HepG2 (cell line): ENCODE measurements at regions not wholly inside any gene's neighbourhood (a gene's known extent, or its start where the extent isn't known, plus 50 kb on each side); places are given as distances from the start of the nearest gene placed in this dataset.

Experiments
- ARNT2 ChIP-seq: sonication (generic); formaldehyde crosslinking; IDR thresholded peaks from 2 replicates; pipeline ENCODE4 v1.8.0; 2022; ENCODE audit warnings: mild to moderate bottlenecking, low read depth, missing genetic modification reagents, moderate library complexity
- BHLHE40 ChIP-seq: IDR thresholded peaks from 2 replicates; pipeline ENCODE4 v1.6.1; 2011; ENCODE audit warnings: low read length, improper control_type of control experiment
- BRD4 ChIP-seq: sonication (generic); formaldehyde crosslinking; IDR thresholded peaks from 2 replicates; pipeline ENCODE4 v1.4.0; 2020; ENCODE audit warnings: missing genetic modification reagents
- CHD2 ChIP-seq: IDR thresholded peaks from 2 replicates; pipeline ENCODE4 v1.6.1; 2011; ENCODE audit warnings: low read depth, low read length, improper control_type of control experiment
- DRAP1 ChIP-seq: IDR thresholded peaks from 2 replicates; pipeline ENCODE4 v1.6.1; 2016; ENCODE audit warnings: missing genetic modification reagents, missing compliant biosample characterization
- ERF ChIP-seq: IDR thresholded peaks from 2 replicates; pipeline ENCODE4 v1.6.1; 2018; ENCODE audit warnings: missing biosample characterization, missing genetic modification reagents
- HMGA1 ChIP-seq: sonication (generic); formaldehyde crosslinking; conservative IDR thresholded peaks from 2 replicates; pipeline ENCODE4 v1.4.0; 2020; ENCODE audit warnings: missing genetic modification reagents
- HOXA9 ChIP-seq: sonication (generic); formaldehyde crosslinking; IDR thresholded peaks from 2 replicates; pipeline ENCODE4 v1.8.1; 2022; ENCODE audit warnings: missing genetic modification reagents, mild to moderate bottlenecking, moderate library complexity, borderline replicate concordance
- IRX3 ChIP-seq: sonication (generic); formaldehyde crosslinking; IDR thresholded peaks from 2 replicates; pipeline ENCODE4 v1.8.1; 2023; ENCODE audit warnings: mild to moderate bottlenecking, low read depth, missing genetic modification reagents, borderline replicate concordance
- KAT2B ChIP-seq: fragments of 150-350 bp; IDR thresholded peaks from 2 replicates; pipeline ENCODE4 v1.6.1; 2014; ENCODE audit warnings: low read depth, low read length, borderline replicate concordance
- MAFK ChIP-seq, 2 experiments: IDR thresholded peaks in 1 of 2; conservative IDR thresholded peaks in 1 of 2; 2 replicates each; pipeline ENCODE4 v1.6.1; 2011; ENCODE audit warnings: improper control_type of control experiment in 2 of 2, low read length in 2 of 2
- MXD1 ChIP-seq: sonication (generic); formaldehyde crosslinking; IDR thresholded peaks from 2 replicates; pipeline ENCODE4 v1.4.0; 2020; ENCODE audit warnings: mild to moderate bottlenecking, missing genetic modification reagents
- NFKBIZ ChIP-seq: IDR thresholded peaks from 2 replicates; pipeline ENCODE4 v1.6.1; 2018; ENCODE audit warnings: missing genetic modification reagents, missing compliant biosample characterization
- RAD21 ChIP-seq: fragments of 450-650 bp; formaldehyde crosslinking; IDR thresholded peaks from 2 replicates; pipeline ENCODE4 v1.5.0; 2020; ENCODE audit warnings: mild to moderate bottlenecking
- RARG ChIP-seq: sonication (generic); formaldehyde crosslinking; IDR thresholded peaks from 2 replicates; pipeline ENCODE4 v1.4.0; 2020; ENCODE audit warnings: low read depth, mild to moderate bottlenecking, missing genetic modification reagents
- RFX1 ChIP-seq: fragments of 450-650 bp; IDR thresholded peaks from 2 replicates; pipeline ENCODE4 v1.6.1; 2017
- SNRNP70 ChIP-seq: fragments of 200-400 bp; formaldehyde crosslinking; IDR thresholded peaks from 2 replicates; pipeline ENCODE4 v1.6.1; 2017; ENCODE audit warnings: mild to moderate bottlenecking, low read depth, low read length, moderate library complexity
- TOE1 ChIP-seq: sonication (generic); formaldehyde crosslinking; IDR thresholded peaks from 2 replicates; pipeline ENCODE4 v1.4.0; 2020; ENCODE audit warnings: mild to moderate bottlenecking, missing genetic modification reagents
- TP53 ChIP-seq: sonication (generic); formaldehyde crosslinking; conservative IDR thresholded peaks from 2 replicates; pipeline ENCODE4 v1.4.0; 2020; ENCODE audit warnings: missing genetic modification reagents
- ZNF292 ChIP-seq: sonication (generic); formaldehyde crosslinking; IDR thresholded peaks from 2 replicates; pipeline ENCODE4 v1.8.1; 2022; ENCODE audit warnings: mild to moderate bottlenecking, low read depth, missing genetic modification reagents, borderline replicate concordance
- ZNF562 ChIP-seq: sonication (generic); formaldehyde crosslinking; IDR thresholded peaks from 2 replicates; pipeline ENCODE4 v1.8.0; 2022; ENCODE audit warnings: missing genetic modification reagents, borderline replicate concordance
- ZNF720 ChIP-seq: sonication (generic); formaldehyde crosslinking; IDR thresholded peaks from 2 replicates; pipeline ENCODE4 v1.4.0; 2020; ENCODE audit warnings: missing genetic modification reagents
- ZNF891 ChIP-seq: sonication (generic); formaldehyde crosslinking; IDR thresholded peaks from 2 replicates; pipeline ENCODE4 v1.5.0; 2020; ENCODE audit warnings: mild to moderate bottlenecking, missing genetic modification reagents
- TF ChIP-seq, protein P1 (sequence below): sonication (generic); formaldehyde crosslinking; IDR thresholded peaks from 2 replicates; pipeline ENCODE4 v1.5.0; 2020; ENCODE audit warnings: mild to moderate bottlenecking, missing genetic modification reagents, borderline replicate concordance
- TF ChIP-seq, protein P2 (sequence below): sonication (generic); formaldehyde crosslinking; IDR thresholded peaks from 2 replicates; pipeline ENCODE4 v1.8.0; 2022; ENCODE audit warnings: missing genetic modification reagents, mild to moderate bottlenecking, moderate library complexity, borderline replicate concordance

DNA sequence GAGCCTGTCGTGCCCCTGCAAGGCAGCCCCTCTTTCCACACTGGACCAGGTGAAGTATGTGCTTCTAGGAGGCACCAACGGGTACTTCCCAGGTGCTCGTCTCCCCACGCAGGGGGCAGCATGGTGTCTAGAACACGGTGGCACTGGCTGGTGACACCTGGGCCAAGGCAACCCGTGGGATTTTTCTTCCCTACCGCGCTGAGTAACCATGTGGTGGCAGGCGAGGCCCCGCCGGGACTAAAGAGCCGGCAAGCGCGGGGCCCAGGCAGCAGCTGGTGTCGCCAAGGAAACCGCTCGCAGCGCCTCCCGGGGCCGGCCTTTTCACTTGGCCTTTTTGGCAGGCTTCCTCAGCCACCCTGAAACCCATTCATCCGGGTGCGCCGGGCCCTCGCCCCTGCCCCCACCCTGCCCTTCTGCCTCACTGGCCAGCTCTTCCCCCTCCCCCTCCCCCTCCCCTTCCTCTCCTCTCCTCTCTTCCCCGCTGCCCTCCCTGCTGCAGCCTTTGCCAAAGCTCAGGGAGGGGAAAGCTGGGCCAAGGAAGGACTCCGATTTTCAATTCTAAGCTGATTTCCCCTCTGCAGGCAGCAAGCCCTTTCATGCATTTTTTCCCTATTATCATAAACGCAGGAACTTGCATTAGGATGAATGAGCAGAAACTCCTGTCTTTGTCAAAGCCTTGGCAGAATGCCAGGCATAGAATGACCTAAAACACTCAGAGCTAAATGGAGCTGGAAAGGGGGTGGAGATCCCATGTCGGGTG, 81.2 kb downstream of the IRF2BPL start (continued):
- TF ChIP-seq MAFK (conservative IDR thresholded peaks at IDR 0.05 in 1 of 2, IDR thresholded peaks at IDR 0.05 in 1 of 2; ENCODE audit: low read length in 2 of 2), result no peak
- no peak for TF ChIP-seq ZNF891 (CRISPR knock-in tag)
- TF ChIP-seq RARG (CRISPR knock-in tag), result no peak
- TF ChIP-seq ZNF720 (CRISPR knock-in tag), result no peak
- TF ChIP-seq, protein P1, sequence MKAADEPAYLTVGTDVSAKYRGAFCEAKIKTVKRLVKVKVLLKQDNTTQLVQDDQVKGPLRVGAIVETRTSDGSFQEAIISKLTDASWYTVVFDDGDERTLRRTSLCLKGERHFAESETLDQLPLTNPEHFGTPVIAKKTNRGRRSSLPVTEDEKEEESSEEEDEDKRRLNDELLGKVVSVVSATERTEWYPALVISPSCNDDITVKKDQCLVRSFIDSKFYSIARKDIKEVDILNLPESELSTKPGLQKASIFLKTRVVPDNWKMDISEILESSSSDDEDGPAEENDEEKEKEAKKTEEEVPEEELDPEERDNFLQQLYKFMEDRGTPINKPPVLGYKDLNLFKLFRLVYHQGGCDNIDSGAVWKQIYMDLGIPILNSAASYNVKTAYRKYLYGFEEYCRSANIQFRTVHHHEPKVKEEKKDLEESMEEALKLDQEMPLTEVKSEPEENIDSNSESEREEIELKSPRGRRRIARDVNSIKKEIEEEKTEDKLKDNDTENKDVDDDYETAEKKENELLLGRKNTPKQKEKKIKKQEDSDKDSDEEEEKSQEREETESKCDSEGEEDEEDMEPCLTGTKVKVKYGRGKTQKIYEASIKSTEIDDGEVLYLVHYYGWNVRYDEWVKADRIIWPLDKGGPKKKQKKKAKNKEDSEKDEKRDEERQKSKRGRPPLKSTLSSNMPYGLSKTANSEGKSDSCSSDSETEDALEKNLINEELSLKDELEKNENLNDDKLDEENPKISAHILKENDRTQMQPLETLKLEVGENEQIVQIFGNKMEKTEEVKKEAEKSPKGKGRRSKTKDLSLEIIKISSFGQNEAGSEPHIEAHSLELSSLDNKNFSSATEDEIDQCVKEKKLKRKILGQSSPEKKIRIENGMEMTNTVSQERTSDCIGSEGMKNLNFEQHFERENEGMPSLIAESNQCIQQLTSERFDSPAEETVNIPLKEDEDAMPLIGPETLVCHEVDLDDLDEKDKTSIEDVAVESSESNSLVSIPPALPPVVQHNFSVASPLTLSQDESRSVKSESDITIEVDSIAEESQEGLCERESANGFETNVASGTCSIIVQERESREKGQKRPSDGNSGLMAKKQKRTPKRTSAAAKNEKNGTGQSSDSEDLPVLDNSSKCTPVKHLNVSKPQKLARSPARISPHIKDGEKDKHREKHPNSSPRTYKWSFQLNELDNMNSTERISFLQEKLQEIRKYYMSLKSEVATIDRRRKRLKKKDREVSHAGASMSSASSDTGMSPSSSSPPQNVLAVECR (CRISPR knock-in tag), result peak; percentile 54; the same call in 1 of the 2 replicates
- peak; percentile 52; the same call in 1 of the 2 replicates for TF ChIP-seq RFX1
- no peak for TF ChIP-seq KAT2B
- TF ChIP-seq ZNF292 (CRISPR knock-in tag), result 0 out of 2 replicates have a peak, but pooled peaks have one; percentile 35
- no peak for TF ChIP-seq HMGA1 (CRISPR knock-in tag)
- TF ChIP-seq DRAP1 (CRISPR knock-in tag), result no peak
- TF ChIP-seq HOXA9, result no peak
- TF ChIP-seq TOE1, result no peak
- no peak for TF ChIP-seq IRX3
- no peak for TF ChIP-seq SNRNP70
- TF ChIP-seq BRD4, result no peak
- no peak for TF ChIP-seq MXD1 (CRISPR knock-in tag)
- no peak for TF ChIP-seq TP53 (CRISPR knock-in tag)
- TF ChIP-seq, protein P2, sequence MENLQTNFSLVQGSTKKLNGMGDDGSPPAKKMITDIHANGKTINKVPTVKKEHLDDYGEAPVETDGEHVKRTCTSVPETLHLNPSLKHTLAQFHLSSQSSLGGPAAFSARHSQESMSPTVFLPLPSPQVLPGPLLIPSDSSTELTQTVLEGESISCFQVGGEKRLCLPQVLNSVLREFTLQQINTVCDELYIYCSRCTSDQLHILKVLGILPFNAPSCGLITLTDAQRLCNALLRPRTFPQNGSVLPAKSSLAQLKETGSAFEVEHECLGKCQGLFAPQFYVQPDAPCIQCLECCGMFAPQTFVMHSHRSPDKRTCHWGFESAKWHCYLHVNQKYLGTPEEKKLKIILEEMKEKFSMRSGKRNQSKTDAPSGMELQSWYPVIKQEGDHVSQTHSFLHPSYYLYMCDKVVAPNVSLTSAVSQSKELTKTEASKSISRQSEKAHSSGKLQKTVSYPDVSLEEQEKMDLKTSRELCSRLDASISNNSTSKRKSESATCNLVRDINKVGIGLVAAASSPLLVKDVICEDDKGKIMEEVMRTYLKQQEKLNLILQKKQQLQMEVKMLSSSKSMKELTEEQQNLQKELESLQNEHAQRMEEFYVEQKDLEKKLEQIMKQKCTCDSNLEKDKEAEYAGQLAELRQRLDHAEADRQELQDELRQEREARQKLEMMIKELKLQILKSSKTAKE (CRISPR knock-in tag), result no peak
- no peak for TF ChIP-seq BHLHE40
- TF ChIP-seq RAD21, result peak; percentile 90
- TF ChIP-seq ARNT2, result no peak
- TF ChIP-seq CHD2, result no peak
- no peak for TF ChIP-seq NFKBIZ
- TF ChIP-seq ERF (CRISPR knock-in tag), result peak; percentile 19; the same call in 1 of the 2 replicates
- TF ChIP-seq ZNF562, result no peak
